ENCODE measurements at regions not wholly inside any gene's neighbourhood (a gene's known extent, or its start where the extent isn't known, plus 50 kb on each side); places are given as distances from the start of the nearest gene placed in this dataset.
"Not testable (repeated sequence)": the region's sequence is repeated elsewhere in the genome, so short reads cannot be mapped to it uniquely, and the experiment has no call there.

DNA sequence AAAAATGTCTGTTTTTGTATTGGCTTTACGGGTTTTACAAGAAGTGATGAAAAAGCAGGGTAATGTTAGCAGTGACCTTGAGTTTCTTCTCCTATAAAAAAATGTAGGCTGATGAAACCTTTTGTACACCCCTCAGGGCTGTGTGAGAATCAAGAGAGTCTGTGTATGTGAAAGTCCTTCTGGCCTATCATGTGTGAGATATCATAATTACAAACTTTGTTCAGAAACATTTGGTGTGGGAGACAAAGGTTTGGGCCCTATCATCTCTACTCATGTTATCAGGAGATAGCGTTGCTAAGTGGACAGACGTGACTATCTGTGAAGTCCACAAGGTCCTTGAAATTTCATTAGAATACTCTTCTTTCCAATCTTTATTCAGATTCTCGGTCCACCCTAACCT, 170.6 kb upstream of the HAND2 start:
- DNase-seq (ENCODE audit: low read depth), result no peak

DNA sequence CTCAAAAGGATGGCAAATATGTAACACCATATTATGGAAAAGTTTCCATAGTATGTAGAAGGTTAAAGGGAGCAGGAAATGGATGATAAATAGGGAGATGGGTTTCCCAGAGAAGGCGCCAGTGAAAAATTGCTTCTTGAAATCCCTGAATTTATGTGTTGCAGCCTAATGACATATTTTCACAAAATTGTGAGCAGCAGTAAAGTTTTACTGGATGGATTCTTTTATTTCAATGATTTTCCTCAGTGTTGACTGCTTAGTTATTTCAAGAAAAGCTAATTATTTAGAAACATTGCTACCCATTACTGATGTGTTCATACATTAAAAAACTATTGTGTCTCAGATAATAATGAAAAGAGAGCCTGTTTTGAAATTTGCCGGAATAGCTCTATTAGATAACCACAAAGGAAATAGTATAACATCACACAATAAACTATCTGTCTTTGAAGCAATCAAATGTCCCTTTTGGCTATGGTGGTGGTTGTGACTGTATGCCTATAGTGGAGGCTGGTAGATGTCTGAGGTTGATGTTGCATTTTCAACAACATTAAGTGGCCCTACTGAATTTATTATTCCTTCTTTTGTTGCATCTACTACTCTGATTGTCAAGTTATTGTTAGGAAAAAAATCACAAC, 169.9 kb upstream of the HAND2 start:
- DNase-seq (ENCODE audit: low read depth), result no peak

DNA sequence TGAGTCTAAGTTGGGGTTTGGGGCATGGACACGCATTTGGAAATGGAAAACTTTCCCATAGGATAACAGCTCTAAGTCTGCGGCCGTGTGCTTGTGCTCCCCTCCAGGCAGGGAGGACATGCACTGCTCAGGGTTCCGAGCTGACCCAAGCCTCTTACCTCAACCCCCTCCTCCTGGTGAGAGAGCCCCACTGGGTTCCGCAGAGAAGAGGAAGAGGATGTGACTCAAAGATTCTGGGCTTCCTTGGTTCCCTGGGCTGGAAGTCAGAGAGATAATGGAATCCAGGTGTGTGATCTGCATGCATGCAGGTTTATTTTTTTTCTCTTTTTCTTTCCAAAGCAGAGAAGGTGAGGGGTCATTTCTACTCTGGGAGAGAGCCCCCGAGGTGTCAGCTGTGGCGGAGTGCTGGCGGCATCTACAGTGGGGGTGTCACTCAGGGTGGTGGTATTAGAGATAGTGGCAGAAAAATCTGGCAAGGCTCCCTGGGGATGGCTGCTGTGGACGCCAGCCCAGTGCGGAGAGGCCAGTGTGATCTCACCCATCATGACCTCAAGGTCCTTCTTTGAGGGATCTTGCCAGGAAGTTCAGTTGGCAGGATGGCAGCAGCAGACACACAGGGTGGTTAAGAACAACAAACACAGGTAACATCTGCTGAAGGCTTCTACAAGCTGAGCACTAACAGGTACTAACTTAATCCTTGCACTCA, 168.7 kb upstream of the HAND2 start:
- DNase-seq (ENCODE audit: low read depth), result no peak

DNA sequence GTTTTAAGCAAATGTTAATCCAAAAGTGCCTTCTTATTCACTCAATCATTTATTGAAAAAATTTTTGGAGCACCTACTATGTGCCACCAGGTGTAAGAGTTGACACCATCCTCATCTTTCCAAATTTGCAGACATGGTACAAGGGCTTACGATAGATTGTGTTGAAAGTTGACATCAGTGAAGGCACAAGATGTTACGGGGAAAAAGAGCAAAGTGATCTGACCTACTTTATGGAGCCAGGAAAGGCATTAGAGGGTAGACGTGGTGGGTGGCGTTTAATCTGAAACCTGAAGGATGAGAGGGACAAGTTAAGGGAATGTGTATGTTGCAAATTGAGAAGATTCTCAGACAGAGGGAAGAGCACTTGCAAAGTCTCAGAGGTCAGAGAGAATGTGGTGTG, 167.8 kb upstream of the HAND2 start:
- no peak for DNase-seq (ENCODE audit: low read depth)

DNA sequence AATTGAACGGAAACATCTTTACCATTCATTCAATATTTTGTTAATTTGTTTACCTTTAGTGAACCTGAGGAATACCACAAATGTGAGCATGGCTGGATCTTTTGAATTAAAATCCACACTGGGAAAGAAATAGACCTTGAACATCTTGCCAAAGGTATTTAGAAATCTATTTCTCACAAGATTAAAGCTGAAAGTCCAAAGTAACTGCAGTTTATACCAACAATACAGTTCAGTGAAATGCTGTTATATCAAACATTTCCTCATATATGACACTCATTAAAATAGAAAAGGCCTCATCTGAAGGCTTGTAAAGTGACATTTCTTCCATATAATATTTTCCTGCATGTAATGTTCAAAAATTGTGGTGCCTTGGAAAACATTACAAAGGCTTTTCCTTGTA, 166.5 kb upstream of the HAND2 start:
- no peak for DNase-seq (ENCODE audit: low read depth)

DNA sequence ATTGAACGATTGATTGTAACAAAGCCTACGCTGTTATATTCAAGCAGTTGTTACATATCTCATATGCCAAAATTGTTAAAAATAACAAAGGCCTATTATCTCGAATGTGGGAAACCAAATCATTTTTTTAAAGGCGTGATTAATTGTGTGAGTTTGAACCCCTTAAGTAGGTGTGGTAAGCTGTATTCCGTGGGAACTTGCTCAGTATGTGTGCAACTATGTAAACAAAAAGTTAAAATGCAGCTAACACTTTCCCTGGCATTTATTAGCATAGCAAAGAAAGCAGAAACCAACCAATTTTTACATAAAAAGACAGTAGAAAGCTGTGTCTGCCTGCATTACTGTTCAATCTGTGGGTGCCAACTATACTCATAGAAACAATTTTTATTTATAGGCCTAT, 166.0 kb upstream of the HAND2 start:
- DNase-seq (ENCODE audit: low read depth), result no peak

DNA sequence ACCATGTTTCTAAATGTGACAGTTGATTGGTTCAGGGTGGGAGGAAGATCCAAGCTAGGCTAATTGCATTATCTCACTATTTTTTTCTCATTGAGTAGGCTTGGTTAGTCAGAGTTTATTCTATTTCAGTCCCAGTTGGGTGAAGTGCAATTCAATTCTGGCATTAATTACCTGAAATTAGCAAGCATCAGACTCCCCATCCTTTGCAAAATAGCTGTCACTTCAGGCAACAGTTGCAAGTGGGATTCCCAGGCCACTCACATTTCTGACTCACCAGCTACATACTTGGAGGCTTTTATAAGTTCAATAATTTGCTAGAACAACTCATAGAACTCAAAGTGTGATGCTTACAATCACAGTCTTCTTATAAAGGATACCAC, 155.8 kb upstream of the HAND2 start:
- no peak for DNase-seq (ENCODE audit: low read depth)

DNA sequence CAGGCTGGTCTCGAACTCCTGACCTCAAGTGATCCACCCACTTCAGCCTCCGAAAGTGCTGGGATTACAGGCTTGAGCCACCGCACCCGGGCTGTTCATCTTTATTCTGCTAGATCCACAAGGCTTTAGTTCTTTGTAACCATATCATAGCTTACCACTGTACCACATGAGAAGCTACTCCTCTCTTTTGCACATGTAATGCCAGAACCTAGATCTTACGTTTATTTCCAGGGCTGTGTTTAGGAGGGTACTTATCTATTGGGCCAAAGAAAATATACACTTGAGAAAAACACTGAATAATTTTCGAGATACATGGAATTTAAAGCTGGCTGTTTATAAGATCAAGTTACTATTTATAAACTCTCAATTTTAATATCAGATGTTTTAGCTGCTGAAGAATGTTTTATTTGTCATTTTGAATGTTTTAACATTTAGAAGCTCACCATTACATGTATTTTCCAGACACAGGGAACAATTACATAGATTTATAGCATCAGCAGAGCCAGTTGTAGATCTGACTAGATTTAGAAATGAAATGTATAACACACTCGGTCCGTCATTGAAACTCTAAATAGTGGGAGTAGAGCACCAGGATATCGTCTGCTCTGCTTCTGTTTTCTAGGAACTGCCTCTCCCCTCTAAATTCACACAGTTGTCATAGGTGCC, 155.3 kb upstream of the HAND2 start:
- no peak for DNase-seq (ENCODE audit: low read depth)

DNA sequence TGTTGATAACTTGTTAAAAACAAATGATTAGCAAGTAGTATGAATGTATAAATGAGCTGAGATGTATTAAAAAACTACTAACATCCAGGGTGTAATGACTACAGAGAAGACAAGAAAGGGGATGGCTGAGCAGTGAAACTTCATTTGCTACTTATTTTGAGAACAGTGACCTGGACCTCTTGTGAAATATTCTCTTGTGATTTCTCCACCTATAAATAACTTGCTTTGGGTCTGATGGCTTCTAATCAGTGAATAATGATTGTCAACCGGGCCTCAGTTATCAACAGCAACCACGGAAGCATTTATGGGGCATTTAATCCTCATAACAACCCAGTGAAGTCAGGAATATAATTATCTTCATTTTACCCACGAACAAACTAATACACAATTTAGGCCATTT, 154.2 kb upstream of the HAND2 start:
- no peak for DNase-seq (ENCODE audit: low read depth)

DNA sequence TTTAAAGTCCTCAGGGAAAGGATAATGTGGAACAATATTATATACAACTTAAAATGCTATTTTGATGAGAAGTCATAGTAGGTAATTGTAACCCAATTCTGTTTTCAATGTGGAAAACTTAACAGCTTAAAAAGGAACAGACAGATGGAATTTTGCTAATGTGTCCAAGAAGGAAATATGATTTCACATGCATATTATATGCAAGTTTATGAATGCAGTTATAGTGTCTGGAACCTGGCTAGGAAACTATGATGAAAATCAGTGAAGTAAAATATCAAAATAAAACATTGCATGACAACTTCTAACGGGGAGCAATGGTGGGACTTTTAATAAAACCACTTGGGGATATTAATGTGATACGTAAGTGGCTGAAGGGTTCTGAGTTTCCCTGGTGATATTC, 152.6 kb upstream of the HAND2 start:
- no peak for DNase-seq (ENCODE audit: low read depth)

DNA sequence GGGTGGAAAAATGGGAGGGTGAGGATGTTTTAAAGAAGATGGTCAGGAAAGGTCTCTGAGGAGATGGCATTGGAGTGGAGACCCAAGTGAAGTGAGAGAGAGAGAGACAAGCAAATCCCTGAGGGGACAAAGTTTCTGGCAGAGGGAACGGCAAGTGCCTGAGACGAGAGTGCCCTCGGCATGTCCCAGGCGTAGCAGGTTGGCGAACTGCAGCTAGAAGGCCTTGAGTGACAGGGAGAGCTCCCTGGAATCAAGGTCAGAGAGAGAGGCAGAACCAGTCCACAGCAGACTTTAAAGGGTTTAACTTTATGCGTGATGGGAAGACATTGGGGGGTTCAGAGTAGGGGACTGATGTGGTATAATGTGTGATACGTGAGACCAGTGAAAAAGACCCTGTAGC, 150.2 kb upstream of the HAND2 start:
- no peak for DNase-seq (ENCODE audit: low read depth)

DNA sequence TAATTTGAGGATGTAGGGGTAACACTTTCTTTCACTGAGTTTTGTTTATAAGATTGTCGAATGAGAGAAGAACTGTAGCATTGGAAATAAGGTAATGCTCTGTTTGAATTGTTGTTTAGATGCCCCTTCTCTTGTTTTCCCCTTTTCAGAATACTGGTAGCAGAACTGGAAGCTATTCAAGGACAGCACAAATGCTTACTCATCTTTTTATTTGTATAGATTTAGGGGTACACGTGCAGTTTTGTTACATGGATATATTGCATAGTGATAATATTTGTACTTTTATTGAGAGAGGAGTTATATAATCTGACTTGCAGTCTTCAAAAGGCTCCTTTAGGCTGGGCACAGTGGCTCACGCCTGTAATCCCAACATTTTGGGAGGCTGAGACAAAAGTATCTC, 145.4 kb upstream of the HAND2 start:
- DNase-seq (ENCODE audit: low read depth), result no peak

DNA sequence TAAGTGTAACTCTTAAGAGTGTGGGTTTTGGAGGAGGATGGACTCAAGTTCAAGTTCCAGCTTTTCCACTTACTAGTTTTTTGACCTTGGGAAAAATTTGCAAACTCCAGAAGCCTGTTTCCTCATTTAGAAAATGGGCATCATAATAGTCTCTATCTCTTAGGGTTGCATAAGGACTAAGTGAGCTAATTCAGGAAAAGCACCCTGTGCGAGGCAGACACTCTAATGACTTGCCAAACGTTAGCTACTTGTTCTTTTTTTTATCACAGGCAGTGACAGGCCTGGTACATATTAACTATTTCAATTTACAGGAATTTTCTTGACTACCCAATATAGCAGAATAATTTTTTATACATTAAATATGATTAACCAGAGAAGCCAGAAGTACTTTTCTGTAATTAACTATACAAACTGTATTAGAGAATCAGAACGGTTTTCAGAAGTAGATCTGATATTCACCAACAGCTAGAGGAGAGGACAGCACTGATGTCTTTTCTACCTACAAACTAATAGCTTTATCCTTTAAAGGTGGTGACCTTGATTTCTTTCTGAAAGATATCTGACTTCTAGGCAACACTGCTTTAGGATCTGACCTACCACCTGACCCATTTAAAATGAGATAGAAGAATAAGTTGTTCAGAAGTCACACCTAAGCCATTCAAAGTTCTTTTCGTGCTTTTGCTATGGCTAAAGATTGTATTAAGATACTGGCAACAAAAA, 139.6 kb upstream of the HAND2 start:
- DNase-seq (ENCODE audit: low read depth), result no peak

DNA sequence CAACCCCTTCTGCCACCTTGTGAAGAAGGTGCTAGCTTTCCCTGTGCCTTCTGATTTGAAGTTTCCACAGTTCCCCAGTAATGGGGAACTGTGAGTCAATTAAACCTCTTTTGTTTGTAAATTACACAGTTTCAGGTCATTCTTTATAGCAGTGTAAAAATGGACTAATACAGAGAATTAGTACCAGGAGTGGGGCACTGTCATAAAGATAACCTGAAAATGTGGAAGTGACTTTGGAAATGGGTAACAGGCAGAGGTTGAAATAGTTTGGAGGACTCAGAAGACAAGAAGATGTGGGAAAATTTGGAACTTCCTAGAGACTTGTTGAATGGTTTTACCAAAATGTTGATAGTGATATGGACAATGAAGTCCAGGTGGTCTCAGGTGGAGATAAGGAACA, 131.0 kb upstream of the HAND2 start:
- DNase-seq (ENCODE audit: low read depth), result no peak

DNA sequence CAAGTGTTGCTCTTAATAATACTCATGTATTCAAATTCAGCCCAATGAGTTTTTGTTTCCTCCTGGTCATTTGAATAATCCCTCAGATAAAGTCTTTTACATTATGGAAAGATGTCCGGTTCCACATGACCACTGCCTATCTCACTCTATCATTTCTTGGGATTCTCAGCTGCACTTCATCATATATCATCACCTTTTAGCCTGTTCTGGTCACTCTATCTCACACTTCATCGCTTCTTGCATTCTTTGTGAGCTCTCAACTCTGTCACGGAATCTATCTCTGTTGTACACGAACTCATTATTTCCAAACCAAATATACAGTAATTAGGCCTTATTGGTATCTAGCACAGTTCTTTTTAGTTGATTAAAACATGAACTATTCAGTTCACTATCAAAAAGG, 126.9 kb upstream of the HAND2 start:
- DNase-seq (ENCODE audit: low read depth), result no peak

DNA sequence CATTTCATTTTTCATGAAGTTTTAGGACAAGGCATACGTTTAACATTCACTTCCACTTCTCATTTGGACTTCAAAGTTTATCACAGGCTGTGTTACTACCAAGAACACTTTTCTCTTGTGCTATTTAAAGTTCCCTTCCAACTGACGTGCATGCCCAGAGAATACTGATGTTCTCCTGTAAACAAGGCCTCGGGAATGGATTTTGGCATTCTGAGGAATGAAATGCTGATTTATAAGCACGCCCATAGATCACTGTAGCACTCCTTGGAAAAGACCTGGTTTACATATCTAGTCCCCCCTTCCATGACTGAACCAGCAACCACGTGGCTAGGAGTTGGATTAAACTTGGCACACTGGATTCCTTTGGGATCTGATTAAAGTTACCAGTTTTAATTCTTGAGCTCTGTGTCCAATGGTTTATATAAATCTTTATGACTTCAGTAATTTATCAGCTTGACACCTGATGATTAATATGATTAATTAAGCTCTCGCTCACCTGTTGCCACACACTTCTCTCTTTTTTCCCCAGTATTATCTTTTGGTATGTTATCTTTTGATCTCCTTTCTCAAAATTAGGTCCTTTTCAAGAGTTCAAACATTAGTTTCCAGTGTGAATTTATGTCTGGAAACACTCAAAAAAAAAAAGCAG, 122.4 kb upstream of the HAND2 start:
- no peak for DNase-seq (ENCODE audit: low read depth)

DNA sequence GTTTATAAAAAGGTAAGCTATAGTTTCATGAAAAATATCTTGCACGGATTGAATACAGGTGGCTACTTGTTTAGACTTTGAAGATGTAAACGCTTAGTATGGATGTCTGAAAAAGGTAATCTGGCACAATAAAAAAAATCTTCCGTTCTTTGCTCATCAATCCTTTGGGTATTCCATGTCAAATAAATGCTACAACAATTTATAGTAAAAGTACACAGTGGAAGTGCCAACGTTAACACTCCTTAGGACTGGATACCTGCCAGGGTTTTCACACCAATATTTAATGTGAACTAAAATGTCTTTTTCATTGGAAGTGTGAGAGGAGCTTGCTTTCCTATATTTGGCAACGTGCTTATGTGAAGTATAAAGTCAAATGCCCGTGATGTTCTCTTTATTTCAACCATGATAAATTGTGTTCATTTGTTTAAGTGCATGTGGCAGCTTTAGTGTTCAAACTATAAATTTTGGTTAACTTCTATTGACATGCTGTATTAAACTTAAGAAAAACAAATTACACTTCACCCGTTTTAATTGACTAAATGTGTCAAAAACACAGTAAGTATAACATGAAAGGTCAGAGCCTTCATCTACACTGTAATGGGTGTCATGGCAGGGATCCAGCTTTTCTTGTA, 121.7 kb upstream of the HAND2 start:
- DNase-seq (ENCODE audit: low read depth), result no peak

DNA sequence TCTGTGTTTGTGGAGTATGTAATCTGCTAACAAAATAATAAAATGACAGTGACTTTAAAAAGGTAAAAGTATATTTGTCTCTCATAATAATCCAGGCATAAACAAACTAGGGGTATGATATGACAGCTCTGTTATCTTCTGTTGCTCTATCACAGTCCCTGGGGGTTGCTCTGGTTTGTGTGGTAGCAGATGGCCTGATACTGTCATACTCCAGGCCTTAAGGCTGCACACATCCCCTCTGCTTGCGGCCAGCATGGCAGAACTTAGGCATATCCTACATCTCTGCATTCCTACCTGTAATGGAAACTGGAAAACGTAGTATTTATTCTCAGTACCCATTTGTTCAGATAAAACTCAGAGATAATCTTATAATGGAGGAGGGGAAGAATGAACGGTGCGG, 117.9 kb upstream of the HAND2 start:
- no peak for DNase-seq (ENCODE audit: low read depth)

DNA sequence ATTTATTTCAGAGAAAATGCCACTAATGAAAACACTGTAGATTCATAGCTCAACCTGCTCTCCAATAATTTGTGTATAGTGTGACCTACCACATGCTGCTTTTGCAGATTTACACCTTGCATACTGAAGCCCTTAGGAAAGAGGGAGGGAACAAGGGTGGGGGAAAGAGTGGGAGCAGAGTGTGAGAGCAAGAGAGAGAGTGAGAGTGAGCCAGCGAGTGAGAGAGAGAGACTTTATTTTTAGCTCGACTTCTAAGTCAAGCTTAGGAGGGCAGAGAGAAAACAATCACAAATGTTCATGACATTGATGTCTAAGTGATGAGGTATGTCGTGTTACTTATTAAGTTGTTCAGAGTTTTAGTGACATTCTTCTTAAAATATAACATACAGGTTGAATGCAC, 112.5 kb upstream of the HAND2 start:
- no peak for DNase-seq (ENCODE audit: low read depth)

DNA sequence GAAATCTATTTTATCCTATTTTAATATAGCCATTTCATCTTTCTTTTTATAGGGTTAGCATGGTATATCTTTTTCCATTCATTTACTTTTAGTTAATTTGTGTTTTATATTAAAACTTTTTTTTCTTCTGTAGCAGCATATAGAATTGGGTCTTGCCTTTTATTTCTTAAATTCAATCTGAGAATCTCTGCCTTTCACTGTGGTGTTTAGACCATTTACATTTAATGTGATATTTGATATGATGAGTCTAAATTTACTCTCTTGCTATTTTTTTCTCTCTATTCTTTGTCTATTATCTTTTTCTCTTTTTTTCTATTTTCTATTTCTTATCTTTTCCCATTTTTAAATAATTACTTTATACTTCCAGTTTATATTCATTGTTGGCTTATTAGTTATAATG, 105.4 kb upstream of the HAND2 start:
- no peak for DNase-seq (ENCODE audit: low read depth)

DNA sequence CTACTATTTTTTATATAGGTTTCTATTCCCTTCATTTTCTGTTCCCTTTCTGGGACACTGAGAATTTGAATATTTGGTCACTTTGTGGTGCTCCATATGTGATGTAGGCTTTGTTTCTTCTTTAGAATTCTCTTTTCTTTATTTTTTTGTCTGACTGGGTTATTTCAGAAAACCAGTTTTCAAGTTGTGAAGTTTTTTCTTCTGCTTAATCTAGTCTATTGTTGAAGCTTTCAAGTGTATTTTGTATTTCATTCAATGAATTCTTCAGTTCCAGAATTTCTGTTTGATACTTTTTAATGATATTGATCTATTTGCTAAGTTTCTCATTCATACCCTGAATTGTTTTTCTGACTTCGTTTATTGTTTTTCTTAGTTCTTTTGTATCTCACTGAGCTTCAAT, 96.2 kb upstream of the HAND2 start:
- DNase-seq (ENCODE audit: low read depth), result no peak

DNA sequence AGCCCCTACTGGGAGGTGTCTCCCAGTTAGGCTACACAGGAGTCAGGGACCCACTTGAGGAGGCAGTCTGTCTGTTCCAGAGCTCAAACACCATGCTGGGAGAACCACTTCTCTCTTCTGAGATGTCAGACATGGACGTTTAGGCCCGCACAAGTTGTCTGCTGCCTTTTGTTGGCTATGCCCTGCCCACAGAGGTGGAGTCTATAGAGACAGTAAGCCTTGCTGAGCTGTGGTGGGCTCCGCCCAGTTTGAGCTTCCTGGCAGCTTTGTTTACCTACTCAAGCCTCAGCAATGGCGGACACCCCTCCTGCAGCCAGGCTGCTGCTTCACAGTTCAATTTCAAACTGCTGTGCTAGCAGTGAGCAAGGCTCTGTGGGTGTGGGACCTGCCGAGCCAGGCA, 88.6 kb upstream of the HAND2 start:
- DNase-seq (ENCODE audit: low read depth), result not testable (repeated sequence)
